ENCODE measurements at regions not wholly inside any gene's neighbourhood (a gene's known extent, or its start where the extent isn't known, plus 50 kb on each side); places are given as distances from the start of the nearest gene placed in this dataset.

DNA sequence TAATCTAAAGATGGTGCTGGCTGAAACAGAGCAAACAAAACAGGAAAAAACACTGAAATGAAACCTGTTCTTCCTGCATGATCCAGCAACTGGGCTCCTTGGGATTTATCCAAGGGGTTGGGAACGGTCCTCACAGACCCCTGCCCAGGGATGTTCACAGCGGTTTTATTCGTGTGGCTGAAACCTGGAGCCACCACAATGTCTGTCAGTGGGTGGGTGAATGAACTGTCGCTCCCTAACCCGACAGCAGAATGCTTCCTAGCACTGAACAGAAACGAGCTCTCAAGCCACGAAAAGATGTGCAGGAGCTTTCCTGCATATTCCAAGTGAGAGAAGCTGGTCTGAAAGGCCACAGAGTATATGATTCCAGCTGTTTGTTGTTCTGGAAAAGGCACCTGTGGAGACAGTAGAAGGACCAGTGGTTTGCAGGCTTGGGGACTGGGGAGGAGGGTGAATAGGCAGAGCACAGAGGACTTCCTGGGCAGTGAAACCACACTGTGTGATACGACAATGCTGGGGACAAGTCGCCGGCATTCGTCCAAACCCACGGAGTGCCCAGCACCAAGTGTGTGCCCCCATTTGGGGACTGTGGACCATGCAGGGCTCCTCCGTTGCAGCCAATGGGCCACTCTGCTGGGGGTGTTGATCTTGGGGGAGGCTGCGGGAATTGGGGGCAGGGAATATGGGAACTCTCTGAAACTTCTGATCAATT, 73.9 kb downstream of the TEX29 start:
- H4K20me1 ChIP-seq, result no peaks in the 10 kb centered on the region
- no peak for TF ChIP-seq Cebpa-rat (IDR thresholded peaks at IDR 0.05)
- no peak overlapping the region for H3K9ac ChIP-seq
- no peak overlapping the region for H3K4me2 ChIP-seq
- H3K9me3 ChIP-seq, result no peaks in the 10 kb centered on the region
- no peaks in the 10 kb centered on the region for H3K27me3 ChIP-seq
- H3K27ac ChIP-seq, result no peak overlapping the region
- H3K4me3 ChIP-seq, result no peak overlapping the region
- no peaks in the 10 kb centered on the region for H3K36me3 ChIP-seq
- H3K4me1 ChIP-seq, result no peaks in the 10 kb centered on the region

- Histone ChIP-seq H3K9ac (no peak overlapping the region), H4K20me1 (no peaks in the 10 kb centered on the region), H3K27ac (no peak overlapping the region), H3K36me3 (no peaks in the 10 kb centered on the region), H3K4me1 (peaks cover 6% of the 10 kb centered on the region), H3K27me3 (no peaks in the 10 kb centered on the region), H3K4me3 (no peak overlapping the region), H3K9me3 (no peaks in the 10 kb centered on the region), H3K4me2 (no peak overlapping the region)
- TF ChIP-seq Cebpa-rat (IDR thresholded peaks at IDR 0.05), result no peak
These were observed 75.3 kb downstream of the TEX29 start for GRCh38 chr13:111395511-111396393.

DNA sequence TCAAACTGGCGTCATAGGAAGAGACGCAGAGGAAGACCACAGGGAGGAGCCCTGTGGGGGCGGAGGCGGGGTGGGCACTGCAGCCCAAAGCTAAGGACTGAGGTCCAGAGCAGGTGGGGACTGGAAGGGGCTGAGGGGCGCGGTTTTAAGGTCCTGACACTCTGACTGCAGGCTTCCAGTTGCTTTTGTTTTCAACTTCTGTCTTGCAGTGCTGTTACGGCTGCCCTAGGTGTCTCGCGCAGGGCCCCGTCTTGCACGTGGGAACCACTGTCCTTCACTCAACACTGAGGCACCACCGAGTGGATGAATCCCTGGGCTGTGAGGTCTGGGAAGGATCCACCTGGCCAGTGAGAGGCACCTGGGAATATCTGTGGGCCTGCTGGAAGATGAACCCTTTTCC, 76.0 kb downstream of the TEX29 start:
- no peaks in the 10 kb centered on the region for H4K20me1 ChIP-seq
- no peak for TF ChIP-seq Cebpa-rat (IDR thresholded peaks at IDR 0.05)
- H3K27ac ChIP-seq, result no peak overlapping the region
- peaks cover 13% of the 10 kb centered on the region for H3K4me1 ChIP-seq
- no peaks in the 10 kb centered on the region for H3K9me3 ChIP-seq
- no peaks in the 10 kb centered on the region for H3K36me3 ChIP-seq
- H3K4me2 ChIP-seq, result no peak overlapping the region
- no peaks in the 10 kb centered on the region for H3K27me3 ChIP-seq
- no peak overlapping the region for H3K9ac ChIP-seq
- no peak overlapping the region for H3K4me3 ChIP-seq

DNA sequence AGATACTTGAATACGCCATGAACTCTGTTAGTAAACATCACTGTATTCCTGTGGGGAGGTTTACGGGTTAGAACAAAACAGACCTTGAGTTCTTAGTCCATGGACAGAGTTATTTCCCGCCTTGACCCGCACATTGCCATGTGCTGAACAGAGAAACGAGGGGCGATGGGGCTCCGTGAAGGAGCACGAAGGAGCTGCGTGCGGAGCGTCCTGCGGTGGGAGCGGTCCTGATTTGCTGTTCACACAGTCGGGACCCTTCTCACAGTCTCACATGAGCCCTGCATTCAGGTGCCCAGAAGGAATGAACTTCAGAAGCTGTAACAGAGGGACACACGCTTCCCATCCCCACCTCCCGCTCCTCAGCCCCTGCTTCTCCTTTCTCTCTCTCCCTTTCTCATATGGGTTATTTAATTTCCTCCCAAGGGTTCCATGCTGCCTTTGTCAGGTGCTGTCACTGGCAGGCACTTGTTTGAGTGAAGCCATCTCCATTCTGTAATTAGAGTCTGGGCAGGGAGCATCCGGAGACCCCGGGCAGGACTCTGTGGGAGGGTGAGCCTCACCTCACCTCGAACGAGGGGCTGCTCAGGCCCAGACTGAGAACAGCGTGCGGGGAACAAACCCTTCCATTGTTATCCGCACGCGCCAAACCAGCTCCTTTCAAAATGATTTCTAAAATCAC, 76.9 kb downstream of the TEX29 start:
- no peaks in the 10 kb centered on the region for H4K20me1 ChIP-seq
- peaks cover 17% of the 10 kb centered on the region for H3K4me1 ChIP-seq
- H3K4me3 ChIP-seq, result no peak overlapping the region
- no peak overlapping the region for H3K4me2 ChIP-seq
- H3K27ac ChIP-seq, result no peak overlapping the region
- TF ChIP-seq Cebpa-rat (IDR thresholded peaks at IDR 0.05), result no peak
- no peaks in the 10 kb centered on the region for H3K9me3 ChIP-seq
- H3K27me3 ChIP-seq, result no peaks in the 10 kb centered on the region
- no peak overlapping the region for H3K9ac ChIP-seq
- no peaks in the 10 kb centered on the region for H3K36me3 ChIP-seq

- Histone ChIP-seq H3K4me1 (peaks cover 21% of the 10 kb centered on the region), H3K9me3 (no peaks in the 10 kb centered on the region), H3K27ac (no peak overlapping the region), H3K4me2 (no peak overlapping the region), H3K4me3 (no peak overlapping the region), H3K27me3 (no peaks in the 10 kb centered on the region), H3K36me3 (no peaks in the 10 kb centered on the region), H3K9ac (no peak overlapping the region), H4K20me1 (no peaks in the 10 kb centered on the region)
- TF ChIP-seq Cebpa-rat (IDR thresholded peaks at IDR 0.05), result no peak
These were observed 77.8 kb downstream of the TEX29 start for GRCh38 chr13:111398196-111398595.

- no peaks in the 10 kb centered on the region for H3K9me3 ChIP-seq
- H3K4me3 ChIP-seq, result no peak overlapping the region
- no peaks in the 10 kb centered on the region for H4K20me1 ChIP-seq
- H3K4me2 ChIP-seq, result no peak overlapping the region
- peaks cover 21% of the 10 kb centered on the region for H3K4me1 ChIP-seq
- no peak for TF ChIP-seq Cebpa-rat (IDR thresholded peaks at IDR 0.05)
- no peak overlapping the region for H3K27ac ChIP-seq
- no peaks in the 10 kb centered on the region for H3K36me3 ChIP-seq
- H3K27me3 ChIP-seq, result no peaks in the 10 kb centered on the region
- H3K9ac ChIP-seq, result no peak overlapping the region
These were observed 78.4 kb downstream of the TEX29 start for GRCh38 chr13:111398715-111399299.

GRCh38 chr13:111399334-111399733, 78.9 kb downstream of the TEX29 start:
- no peak overlapping the region for H3K4me3 ChIP-seq
- no peaks in the 10 kb centered on the region for H3K36me3 ChIP-seq
- no peak overlapping the region for H3K9ac ChIP-seq
- peaks cover 21% of the 10 kb centered on the region for H3K4me1 ChIP-seq
- H3K4me2 ChIP-seq, result no peak overlapping the region
- TF ChIP-seq Cebpa-rat (IDR thresholded peaks at IDR 0.05), result no peak
- H3K27me3 ChIP-seq, result no peaks in the 10 kb centered on the region
- no peaks in the 10 kb centered on the region for H3K9me3 ChIP-seq
- H4K20me1 ChIP-seq, result no peaks in the 10 kb centered on the region
- H3K27ac ChIP-seq, result no peak overlapping the region

- Histone ChIP-seq H3K27me3 (no peaks in the 10 kb centered on the region), H3K36me3 (no peaks in the 10 kb centered on the region), H3K4me2 (no peak overlapping the region), H3K4me3 (no peak overlapping the region), H4K20me1 (no peaks in the 10 kb centered on the region), H3K27ac (no peak overlapping the region), H3K9ac (no peak overlapping the region), H3K9me3 (no peaks in the 10 kb centered on the region), H3K4me1 (peaks cover 21% of the 10 kb centered on the region)
- no peak for TF ChIP-seq Cebpa-rat (IDR thresholded peaks at IDR 0.05)
These were observed 79.5 kb downstream of the TEX29 start for GRCh38 chr13:111399776-111400538.

GRCh38 chr13:111401151-111401550, 80.7 kb downstream of the TEX29 start:
- TF ChIP-seq Cebpa-rat (IDR thresholded peaks at IDR 0.05), result no peak
- peak overlapping the region; percentile 27; the same call in 1 of the 2 replicates for H3K4me2 ChIP-seq
- H3K27me3 ChIP-seq, result no peaks in the 10 kb centered on the region

More at GRCh38 chr13:111401151-111401550, 80.7 kb downstream of the TEX29 start:
- peaks cover 21% of the 10 kb centered on the region for H3K4me1 ChIP-seq
- H3K9ac ChIP-seq, result no peak overlapping the region
- no peak overlapping the region for H3K4me3 ChIP-seq
- H3K9me3 ChIP-seq, result no peaks in the 10 kb centered on the region
- no peaks in the 10 kb centered on the region for H4K20me1 ChIP-seq
- no peaks in the 10 kb centered on the region for H3K36me3 ChIP-seq
- no peak overlapping the region for H3K27ac ChIP-seq
